ENCODE measurements at regions not wholly inside any gene's neighbourhood (a gene's known extent, or its start where the extent isn't known, plus 50 kb on each side); places are given as distances from the start of the nearest gene placed in this dataset.

DNA sequence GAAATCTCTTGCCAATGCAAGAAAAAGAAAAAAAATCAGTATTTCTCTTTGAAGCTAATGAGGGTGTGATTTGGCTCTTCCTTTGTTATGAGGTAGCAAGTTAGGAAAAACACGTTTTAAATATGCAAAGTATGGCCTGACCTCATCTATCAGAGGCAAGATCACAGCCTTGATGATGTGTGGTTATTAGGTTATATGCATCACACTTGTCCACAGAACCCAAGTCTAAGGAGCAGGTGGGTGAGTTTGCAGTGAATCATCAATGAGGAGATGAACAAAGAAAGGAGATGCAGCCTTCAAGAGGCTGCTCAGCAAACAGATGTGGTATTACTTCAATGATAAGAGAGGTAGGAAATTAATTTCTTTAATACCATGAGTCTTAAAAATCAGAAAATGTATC, 594.8 kb upstream of the CDH5 start:
- no peaks in the 10 kb centered on the region for H3K9me3 ChIP-seq (ENCODE audit: control insufficient read depth, low read depth, low read length)
- H3K4me1 ChIP-seq (ENCODE audit: control insufficient read depth, insufficient read depth, low read length): no peaks in the 10 kb centered on the region
- no CpG with 5 or more reads among the region's 1 CpG for WGBS (ENCODE audit: insufficient coverage, low lambda C conversion rate)
- no peak for DNase-seq
- no peaks in the 10 kb centered on the region for H3K36me3 ChIP-seq (ENCODE audit: control insufficient read depth, insufficient read depth, low read length)
- H3K27me3 ChIP-seq (ENCODE audit: control insufficient read depth, insufficient read depth, low read length): no peaks in the 10 kb centered on the region
- no peak overlapping the region for H3K4me3 ChIP-seq (ENCODE audit: low read length)
- no peak overlapping the region for H3K27ac ChIP-seq (ENCODE audit: low read length)

DNA sequence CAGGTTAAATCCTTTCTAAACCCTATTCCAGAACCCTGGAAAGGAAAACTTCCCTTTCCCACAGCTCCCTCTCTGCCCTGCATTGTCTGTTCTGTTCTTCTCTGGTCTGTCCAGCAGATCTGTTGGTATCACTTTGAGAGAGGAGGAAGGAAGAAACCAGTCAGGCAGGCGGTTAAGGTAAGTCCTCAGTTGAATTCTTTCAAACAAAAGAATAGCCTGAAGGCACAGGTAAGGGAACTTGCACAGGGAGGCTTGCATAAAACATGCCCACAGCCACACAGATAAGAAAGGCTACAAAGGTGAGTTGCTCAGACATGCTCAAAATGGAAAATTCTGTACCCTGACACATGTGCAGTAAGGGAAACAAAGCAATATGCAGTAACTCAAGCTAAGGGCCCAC, 595.7 kb upstream of the CDH5 start:
- Histone ChIP-seq H3K4me3 (ENCODE audit: low read length) (no peak overlapping the region), H3K27ac (ENCODE audit: low read length) (no peak overlapping the region), H3K9me3 (ENCODE audit: control insufficient read depth, low read depth, low read length) (no peaks in the 10 kb centered on the region), H3K4me1 (ENCODE audit: control insufficient read depth, insufficient read depth, low read length) (no peaks in the 10 kb centered on the region), H3K27me3 (ENCODE audit: control insufficient read depth, insufficient read depth, low read length) (no peaks in the 10 kb centered on the region), H3K36me3 (ENCODE audit: control insufficient read depth, insufficient read depth, low read length) (no peaks in the 10 kb centered on the region)
- DNase-seq: no peak
- no CpG with 5 or more reads among the region's 1 CpG for WGBS (ENCODE audit: insufficient coverage, low lambda C conversion rate)

DNA sequence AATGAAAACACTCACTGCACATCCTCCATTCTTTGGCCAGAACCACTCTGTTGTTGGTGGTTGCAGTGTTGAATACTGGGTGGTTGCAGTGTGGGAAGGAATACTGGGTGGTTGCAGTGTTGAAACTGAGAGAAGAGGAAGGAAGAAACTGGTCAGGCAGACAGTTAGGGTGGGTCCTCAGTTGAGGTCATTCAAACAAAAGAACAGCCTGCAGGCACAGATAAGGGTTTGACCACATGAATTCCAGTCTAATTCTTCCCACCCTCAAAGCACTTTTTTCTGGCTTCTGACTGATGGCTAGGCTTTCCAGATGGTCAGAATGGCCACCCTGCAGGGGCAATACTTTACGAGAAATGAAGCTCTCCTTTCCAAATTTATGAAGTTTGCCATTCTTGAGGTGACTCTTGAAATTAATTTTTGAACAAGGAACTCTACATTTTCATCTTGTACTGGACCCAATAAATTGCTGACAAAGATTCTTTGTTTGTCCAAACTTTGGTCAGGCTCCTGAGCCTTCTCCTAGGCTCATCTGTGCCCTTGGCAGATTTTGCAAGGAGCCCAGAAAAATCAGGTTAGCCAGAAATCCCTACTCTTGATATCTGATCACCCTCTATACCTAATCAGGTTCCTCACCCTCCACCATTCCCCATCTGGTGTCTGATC, 596.6 kb upstream of the CDH5 start:
- no peaks in the 10 kb centered on the region for H3K4me1 ChIP-seq (ENCODE audit: control insufficient read depth, insufficient read depth, low read length)
- H3K27me3 ChIP-seq (ENCODE audit: control insufficient read depth, insufficient read depth, low read length): no peaks in the 10 kb centered on the region
- 100% methylated on average over 1 of the region's 1 CpG for WGBS (ENCODE audit: insufficient coverage, low lambda C conversion rate)
- no peak for DNase-seq
- no peak overlapping the region for H3K4me3 ChIP-seq (ENCODE audit: low read length)
- no peak overlapping the region for H3K27ac ChIP-seq (ENCODE audit: low read length)
- no peaks in the 10 kb centered on the region for H3K9me3 ChIP-seq (ENCODE audit: control insufficient read depth, low read depth, low read length)
- no peaks in the 10 kb centered on the region for H3K36me3 ChIP-seq (ENCODE audit: control insufficient read depth, insufficient read depth, low read length)

DNA sequence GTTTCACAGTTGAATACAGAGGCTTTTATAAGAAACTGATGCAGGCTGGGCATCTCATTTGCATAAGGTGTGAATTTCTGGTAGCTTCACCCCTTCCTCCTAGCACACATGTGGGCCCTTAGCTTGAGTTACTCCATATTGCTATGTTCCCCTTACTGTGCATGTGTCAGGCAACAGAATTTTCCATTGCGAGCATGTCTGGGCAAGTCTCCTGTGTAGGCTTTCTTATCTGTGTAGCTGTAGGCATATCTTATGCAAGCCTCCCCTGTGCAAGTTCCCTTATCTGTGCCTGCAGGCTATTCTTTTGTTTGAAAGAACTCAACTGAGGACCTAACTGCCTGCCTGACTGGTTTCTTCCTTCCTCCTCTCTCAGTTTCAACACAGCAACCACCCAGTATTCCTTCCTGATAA, 597.4 kb upstream of the CDH5 start:
- Histone ChIP-seq H3K4me1 (ENCODE audit: control insufficient read depth, insufficient read depth, low read length) (no peaks in the 10 kb centered on the region), H3K27me3 (ENCODE audit: control insufficient read depth, insufficient read depth, low read length) (no peaks in the 10 kb centered on the region), H3K36me3 (ENCODE audit: control insufficient read depth, insufficient read depth, low read length) (no peaks in the 10 kb centered on the region), H3K4me3 (ENCODE audit: low read length) (no peak overlapping the region), H3K27ac (ENCODE audit: low read length) (no peak overlapping the region), H3K9me3 (ENCODE audit: control insufficient read depth, low read depth, low read length) (no peaks in the 10 kb centered on the region)
- no CpG with 5 or more reads among the region's 1 CpG for WGBS (ENCODE audit: insufficient coverage, low lambda C conversion rate)
- no peak for DNase-seq

DNA sequence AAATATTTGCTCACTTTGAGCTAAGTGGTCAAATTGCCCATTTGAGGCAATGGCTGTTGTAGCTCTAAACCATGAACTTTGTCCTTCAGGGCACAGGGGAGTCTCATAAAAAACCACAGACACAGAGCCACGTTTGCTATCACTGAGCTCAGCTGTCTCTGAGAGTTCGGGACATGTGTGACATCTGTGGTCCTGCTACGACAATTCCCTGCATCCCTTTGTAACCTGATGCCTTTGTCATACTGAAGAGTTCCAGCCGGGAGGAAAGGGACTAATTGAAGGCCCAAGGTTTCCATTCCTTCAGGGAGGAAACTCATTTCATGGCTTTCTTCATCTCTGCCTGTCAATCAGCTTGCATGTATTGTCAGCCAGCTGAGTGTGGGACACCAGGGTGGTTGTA, 599.4 kb upstream of the CDH5 start:
- H3K27me3 ChIP-seq (ENCODE audit: control insufficient read depth, insufficient read depth, low read length): no peaks in the 10 kb centered on the region
- DNase-seq: no peak
- H3K36me3 ChIP-seq (ENCODE audit: control insufficient read depth, insufficient read depth, low read length): no peaks in the 10 kb centered on the region
- H3K9me3 ChIP-seq (ENCODE audit: control insufficient read depth, low read depth, low read length): no peaks in the 10 kb centered on the region
- no peak overlapping the region for H3K4me3 ChIP-seq (ENCODE audit: low read length)
- H3K4me1 ChIP-seq (ENCODE audit: control insufficient read depth, insufficient read depth, low read length): no peaks in the 10 kb centered on the region
- WGBS (ENCODE audit: insufficient coverage, low lambda C conversion rate): no CpG with 5 or more reads among the region's 4 CpGs
- H3K27ac ChIP-seq (ENCODE audit: low read length): no peak overlapping the region

DNA sequence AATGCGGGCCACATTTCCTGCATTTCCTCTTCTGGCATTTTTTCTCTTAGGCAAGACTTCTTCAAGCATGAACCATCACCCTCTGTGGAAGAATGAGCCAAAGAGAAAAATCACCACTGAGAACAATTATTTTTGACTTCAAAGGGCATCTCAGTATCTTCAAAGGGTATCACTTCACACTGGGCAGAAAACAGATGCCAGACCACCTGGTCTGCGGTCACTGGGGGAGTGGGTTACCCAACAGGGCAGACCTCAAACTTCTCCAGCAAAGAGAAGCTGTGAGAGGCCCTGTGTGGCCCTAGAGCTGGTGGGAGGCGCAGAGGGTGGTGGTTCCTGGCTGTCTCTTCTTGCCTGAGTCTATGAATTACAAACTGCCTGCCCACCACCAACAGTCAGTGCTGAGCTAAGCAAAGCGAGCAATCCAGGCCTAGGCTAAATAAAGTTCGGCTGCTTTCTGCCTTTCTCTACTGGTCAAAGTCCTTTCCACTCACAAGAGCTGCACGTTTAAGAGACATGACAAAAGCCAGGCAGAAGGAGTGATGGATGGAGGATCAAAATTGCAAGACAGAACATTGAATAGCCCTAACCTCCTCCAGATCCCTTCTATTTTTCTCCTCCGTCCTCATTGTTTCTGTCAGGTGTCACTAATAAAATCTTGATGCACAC, 602.7 kb upstream of the CDH5 start:
- H3K27ac ChIP-seq (ENCODE audit: low read length): no peak overlapping the region
- peak in 1 of 2 donors; percentile 34 for DNase-seq
- WGBS (ENCODE audit: insufficient coverage, low lambda C conversion rate): no CpG with 5 or more reads among the region's 7 CpGs
- H3K4me3 ChIP-seq (ENCODE audit: low read length): no peak overlapping the region
- H3K9me3 ChIP-seq (ENCODE audit: control insufficient read depth, low read depth, low read length): no peaks in the 10 kb centered on the region
- H3K4me1 ChIP-seq (ENCODE audit: control insufficient read depth, insufficient read depth, low read length): no peaks in the 10 kb centered on the region
- H3K36me3 ChIP-seq (ENCODE audit: control insufficient read depth, insufficient read depth, low read length): no peaks in the 10 kb centered on the region
- H3K27me3 ChIP-seq (ENCODE audit: control insufficient read depth, insufficient read depth, low read length): no peaks in the 10 kb centered on the region

DNA sequence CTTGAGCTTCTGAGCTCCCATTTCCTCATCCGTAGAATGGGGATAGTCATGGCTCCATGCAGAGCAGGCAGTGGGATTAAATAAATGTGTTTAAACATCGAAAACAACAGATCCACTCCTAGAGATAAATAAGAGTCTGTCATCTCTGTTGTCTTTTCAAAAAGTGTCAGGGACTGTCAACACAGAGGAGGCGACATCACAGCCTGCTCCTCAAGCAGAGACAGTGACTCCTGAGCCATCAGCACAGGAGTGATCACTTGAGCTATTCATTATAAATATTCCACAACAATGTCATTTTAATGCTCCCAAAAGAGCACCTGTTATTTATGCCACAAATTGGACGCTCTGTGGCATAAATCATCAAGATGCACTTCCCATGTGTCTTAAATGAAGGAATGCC, 605.6 kb upstream of the CDH5 start:
- H3K9me3 ChIP-seq (ENCODE audit: control insufficient read depth, low read depth, low read length): no peaks in the 10 kb centered on the region
- DNase-seq: no peak
- no peak overlapping the region for H3K4me3 ChIP-seq (ENCODE audit: low read length)
- WGBS (ENCODE audit: insufficient coverage, low lambda C conversion rate): no CpG with 5 or more reads among the region's 4 CpGs
- H3K4me1 ChIP-seq (ENCODE audit: control insufficient read depth, insufficient read depth, low read length): no peaks in the 10 kb centered on the region
- no peaks in the 10 kb centered on the region for H3K36me3 ChIP-seq (ENCODE audit: control insufficient read depth, insufficient read depth, low read length)
- no peaks in the 10 kb centered on the region for H3K27me3 ChIP-seq (ENCODE audit: control insufficient read depth, insufficient read depth, low read length)
- no peak overlapping the region for H3K27ac ChIP-seq (ENCODE audit: low read length)

DNA sequence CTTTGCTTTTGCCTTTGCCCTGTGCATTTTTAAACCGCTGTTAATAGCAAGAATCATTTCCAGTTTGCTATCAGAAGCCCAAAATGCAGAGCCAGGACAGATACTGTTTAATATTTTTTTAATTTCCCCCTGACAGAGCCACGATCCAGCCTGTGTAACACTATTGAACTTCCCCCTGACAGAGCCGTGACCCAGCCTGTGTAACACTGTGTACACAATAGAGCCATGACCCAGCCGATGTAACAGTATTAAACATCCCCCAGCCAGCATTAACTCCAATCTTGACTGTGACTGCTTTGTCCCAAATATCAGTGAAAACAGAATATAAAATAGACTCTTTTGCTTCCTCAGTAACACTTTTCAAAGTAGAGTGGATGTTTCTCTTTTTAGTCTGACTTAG, 607.9 kb upstream of the CDH5 start:
- no peak overlapping the region for H3K4me3 ChIP-seq (ENCODE audit: low read length)
- no peaks in the 10 kb centered on the region for H3K27me3 ChIP-seq (ENCODE audit: control insufficient read depth, insufficient read depth, low read length)
- no peaks in the 10 kb centered on the region for H3K9me3 ChIP-seq (ENCODE audit: control insufficient read depth, low read depth, low read length)
- no peak overlapping the region for H3K27ac ChIP-seq (ENCODE audit: low read length)
- DNase-seq: no peak
- 88% methylated on average over 1 of the region's 4 CpGs for WGBS (ENCODE audit: insufficient coverage, low lambda C conversion rate)
- H3K4me1 ChIP-seq (ENCODE audit: control insufficient read depth, insufficient read depth, low read length): no peaks in the 10 kb centered on the region
- no peaks in the 10 kb centered on the region for H3K36me3 ChIP-seq (ENCODE audit: control insufficient read depth, insufficient read depth, low read length)

DNA sequence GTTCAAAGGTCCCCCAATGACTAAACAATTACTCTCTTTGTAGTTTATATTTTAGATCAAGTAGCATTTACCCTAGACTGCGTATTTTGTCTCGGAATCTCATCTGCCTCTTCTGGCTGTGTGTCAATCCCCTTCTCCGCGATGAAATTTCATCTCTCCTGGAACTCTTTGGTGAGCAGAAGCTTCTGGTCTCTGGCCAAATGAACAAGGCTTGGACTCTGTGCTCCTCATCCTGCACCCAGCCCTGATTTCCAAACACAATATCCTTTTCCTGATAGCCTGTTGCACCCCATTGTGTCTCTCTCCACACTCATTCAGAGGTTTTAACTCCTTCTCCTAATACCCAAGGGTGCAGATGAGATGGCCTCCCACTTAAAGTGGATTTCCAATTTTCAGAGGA, 609.4 kb upstream of the CDH5 start:
- no peak for DNase-seq
- Histone ChIP-seq H3K27ac (ENCODE audit: low read length) (no peak overlapping the region), H3K27me3 (ENCODE audit: control insufficient read depth, insufficient read depth, low read length) (no peaks in the 10 kb centered on the region), H3K4me3 (ENCODE audit: low read length) (no peak overlapping the region), H3K36me3 (ENCODE audit: control insufficient read depth, insufficient read depth, low read length) (no peaks in the 10 kb centered on the region), H3K4me1 (ENCODE audit: control insufficient read depth, insufficient read depth, low read length) (no peaks in the 10 kb centered on the region), H3K9me3 (ENCODE audit: control insufficient read depth, low read depth, low read length) (no peaks in the 10 kb centered on the region)
- WGBS (ENCODE audit: insufficient coverage, low lambda C conversion rate): no CpG with 5 or more reads among the region's 4 CpGs

DNA sequence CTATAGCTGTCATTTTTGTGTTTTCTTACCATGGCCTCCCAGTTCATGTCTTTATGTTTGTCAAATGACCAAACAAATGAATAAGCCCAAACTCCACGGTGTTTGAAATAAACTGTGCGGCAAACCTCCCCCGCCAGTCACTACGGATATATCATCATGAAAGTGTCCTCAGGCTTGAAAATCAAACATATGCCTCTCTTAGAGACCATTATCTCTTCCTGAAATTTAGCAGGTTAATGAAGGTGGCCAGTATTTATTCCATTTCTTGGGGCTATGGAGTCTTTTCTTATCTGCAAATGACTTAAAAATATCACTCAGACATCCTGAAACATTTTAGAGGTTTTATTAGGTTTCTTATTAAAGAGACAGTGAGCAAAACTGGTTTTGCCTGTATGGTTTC, 610.3 kb upstream of the CDH5 start:
- Histone ChIP-seq H3K27me3 (ENCODE audit: control insufficient read depth, insufficient read depth, low read length) (no peaks in the 10 kb centered on the region), H3K27ac (ENCODE audit: low read length) (no peak overlapping the region), H3K9me3 (ENCODE audit: control insufficient read depth, low read depth, low read length) (no peaks in the 10 kb centered on the region), H3K4me3 (ENCODE audit: low read length) (no peak overlapping the region), H3K36me3 (ENCODE audit: control insufficient read depth, insufficient read depth, low read length) (no peaks in the 10 kb centered on the region), H3K4me1 (ENCODE audit: control insufficient read depth, insufficient read depth, low read length) (no peaks in the 10 kb centered on the region)
- WGBS (ENCODE audit: insufficient coverage, low lambda C conversion rate): no CpG with 5 or more reads among the region's 4 CpGs
- DNase-seq: no peak

All from large intestine (tissue), 3 donors.